HL-60 (cell line): ENCODE measurements at regions not wholly inside any gene's neighbourhood (a gene's known extent, or its start where the extent isn't known, plus 50 kb on each side); places are given as distances from the start of the nearest gene placed in this dataset.

Source experiments
- DNase-seq, 2 experiments: peaks; one replicate each; pipeline ENCODE4 v3.0.0-alpha.2; 2010 to 2020; ENCODE audit warnings: low read depth in 1 of 2, low spot score in 1 of 2
- H3K27ac ChIP-seq: fragments of 250-450 bp; sonication (Bioruptor Pico); replicated peaks from 2 replicates; pipeline ENCODE4 v1.5.1; 2020; ENCODE audit warnings: mild to moderate bottlenecking, moderate library complexity
- H3K27me3 ChIP-seq: fragments of 250-450 bp; sonication (Bioruptor Pico); 2 replicates; pipeline ENCODE4 v1.5.1; 2021; ENCODE audit warnings: mild to moderate bottlenecking, moderate library complexity; ENCODE audit not compliant: insufficient read depth, poor library complexity, severe bottlenecking
- H3K4me3 ChIP-seq: replicated peaks from 2 replicates; pipeline ENCODE4 v1.5.1; 2011; ENCODE audit warnings: mild to moderate bottlenecking, control low read depth, low read length; ENCODE audit not compliant: insufficient read depth
- GABPA ChIP-seq: IDR thresholded peaks from 2 replicates; pipeline ENCODE4 v1.6.1; 2012; ENCODE audit warnings: low read depth
- POLR2AphosphoS5 ChIP-seq: IDR thresholded peaks from 2 replicates; pipeline ENCODE4 v1.6.1; 2012; ENCODE audit warnings: low read depth
- SPI1 ChIP-seq: IDR thresholded peaks from 2 replicates; pipeline ENCODE4 v1.6.1; 2012; ENCODE audit warnings: low read depth, mild to moderate bottlenecking, borderline replicate concordance
- TF ChIP-seq, protein P1 (sequence below): IDR thresholded peaks from one replicate; pipeline ENCODE4 v1.5.1; 2011; ENCODE audit warnings: low read length, control low read depth, inconsistent platforms; ENCODE audit not compliant: insufficient read depth
- TF ChIP-seq, protein P2 (sequence below): IDR thresholded peaks from 2 replicates; pipeline ENCODE4 v1.6.1; 2012; ENCODE audit warnings: low read depth; ENCODE audit not compliant: insufficient replicate concordance

DNA sequence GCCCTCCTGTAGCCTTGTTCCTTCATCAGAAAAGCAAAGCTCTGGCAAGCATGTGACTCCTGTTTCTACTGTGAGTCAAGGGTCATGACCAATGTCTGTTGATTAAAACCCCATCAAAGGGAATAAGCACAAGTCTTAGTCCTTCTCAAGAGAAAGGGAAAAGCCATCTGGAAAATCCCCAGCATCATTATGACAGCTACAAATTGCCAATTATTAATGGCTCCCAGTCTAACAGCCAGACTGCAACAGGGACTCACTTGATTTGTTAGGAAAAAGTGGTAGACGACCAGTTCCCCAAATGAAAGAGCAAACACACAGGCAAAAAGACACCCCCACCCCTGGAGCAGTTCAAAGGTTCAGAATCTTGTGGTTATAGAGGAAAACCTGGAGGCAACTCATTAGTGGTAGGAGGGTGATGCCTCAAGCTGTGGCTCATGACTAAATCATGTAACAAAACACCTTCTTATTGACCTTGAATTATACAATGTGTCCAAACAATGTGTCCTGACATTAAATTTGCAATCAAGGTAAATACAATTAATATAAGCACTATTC, 315.7 kb downstream of the HNRNPD start:
- TF ChIP-seq POLR2AphosphoS5 (no peak), GABPA (no peak), SPI1 (no peak)
- TF ChIP-seq, protein P1, sequence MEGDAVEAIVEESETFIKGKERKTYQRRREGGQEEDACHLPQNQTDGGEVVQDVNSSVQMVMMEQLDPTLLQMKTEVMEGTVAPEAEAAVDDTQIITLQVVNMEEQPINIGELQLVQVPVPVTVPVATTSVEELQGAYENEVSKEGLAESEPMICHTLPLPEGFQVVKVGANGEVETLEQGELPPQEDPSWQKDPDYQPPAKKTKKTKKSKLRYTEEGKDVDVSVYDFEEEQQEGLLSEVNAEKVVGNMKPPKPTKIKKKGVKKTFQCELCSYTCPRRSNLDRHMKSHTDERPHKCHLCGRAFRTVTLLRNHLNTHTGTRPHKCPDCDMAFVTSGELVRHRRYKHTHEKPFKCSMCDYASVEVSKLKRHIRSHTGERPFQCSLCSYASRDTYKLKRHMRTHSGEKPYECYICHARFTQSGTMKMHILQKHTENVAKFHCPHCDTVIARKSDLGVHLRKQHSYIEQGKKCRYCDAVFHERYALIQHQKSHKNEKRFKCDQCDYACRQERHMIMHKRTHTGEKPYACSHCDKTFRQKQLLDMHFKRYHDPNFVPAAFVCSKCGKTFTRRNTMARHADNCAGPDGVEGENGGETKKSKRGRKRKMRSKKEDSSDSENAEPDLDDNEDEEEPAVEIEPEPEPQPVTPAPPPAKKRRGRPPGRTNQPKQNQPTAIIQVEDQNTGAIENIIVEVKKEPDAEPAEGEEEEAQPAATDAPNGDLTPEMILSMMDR = no peak
- TF ChIP-seq, protein P2, sequence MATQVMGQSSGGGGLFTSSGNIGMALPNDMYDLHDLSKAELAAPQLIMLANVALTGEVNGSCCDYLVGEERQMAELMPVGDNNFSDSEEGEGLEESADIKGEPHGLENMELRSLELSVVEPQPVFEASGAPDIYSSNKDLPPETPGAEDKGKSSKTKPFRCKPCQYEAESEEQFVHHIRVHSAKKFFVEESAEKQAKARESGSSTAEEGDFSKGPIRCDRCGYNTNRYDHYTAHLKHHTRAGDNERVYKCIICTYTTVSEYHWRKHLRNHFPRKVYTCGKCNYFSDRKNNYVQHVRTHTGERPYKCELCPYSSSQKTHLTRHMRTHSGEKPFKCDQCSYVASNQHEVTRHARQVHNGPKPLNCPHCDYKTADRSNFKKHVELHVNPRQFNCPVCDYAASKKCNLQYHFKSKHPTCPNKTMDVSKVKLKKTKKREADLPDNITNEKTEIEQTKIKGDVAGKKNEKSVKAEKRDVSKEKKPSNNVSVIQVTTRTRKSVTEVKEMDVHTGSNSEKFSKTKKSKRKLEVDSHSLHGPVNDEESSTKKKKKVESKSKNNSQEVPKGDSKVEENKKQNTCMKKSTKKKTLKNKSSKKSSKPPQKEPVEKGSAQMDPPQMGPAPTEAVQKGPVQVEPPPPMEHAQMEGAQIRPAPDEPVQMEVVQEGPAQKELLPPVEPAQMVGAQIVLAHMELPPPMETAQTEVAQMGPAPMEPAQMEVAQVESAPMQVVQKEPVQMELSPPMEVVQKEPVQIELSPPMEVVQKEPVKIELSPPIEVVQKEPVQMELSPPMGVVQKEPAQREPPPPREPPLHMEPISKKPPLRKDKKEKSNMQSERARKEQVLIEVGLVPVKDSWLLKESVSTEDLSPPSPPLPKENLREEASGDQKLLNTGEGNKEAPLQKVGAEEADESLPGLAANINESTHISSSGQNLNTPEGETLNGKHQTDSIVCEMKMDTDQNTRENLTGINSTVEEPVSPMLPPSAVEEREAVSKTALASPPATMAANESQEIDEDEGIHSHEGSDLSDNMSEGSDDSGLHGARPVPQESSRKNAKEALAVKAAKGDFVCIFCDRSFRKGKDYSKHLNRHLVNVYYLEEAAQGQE = no peak
- DNase-seq = no peak
- H3K27ac ChIP-seq = no peak overlapping the region
- H3K27me3 ChIP-seq = peaks cover 1% of the 10 kb centered on the region
- no peak overlapping the region for H3K4me3 ChIP-seq

DNA sequence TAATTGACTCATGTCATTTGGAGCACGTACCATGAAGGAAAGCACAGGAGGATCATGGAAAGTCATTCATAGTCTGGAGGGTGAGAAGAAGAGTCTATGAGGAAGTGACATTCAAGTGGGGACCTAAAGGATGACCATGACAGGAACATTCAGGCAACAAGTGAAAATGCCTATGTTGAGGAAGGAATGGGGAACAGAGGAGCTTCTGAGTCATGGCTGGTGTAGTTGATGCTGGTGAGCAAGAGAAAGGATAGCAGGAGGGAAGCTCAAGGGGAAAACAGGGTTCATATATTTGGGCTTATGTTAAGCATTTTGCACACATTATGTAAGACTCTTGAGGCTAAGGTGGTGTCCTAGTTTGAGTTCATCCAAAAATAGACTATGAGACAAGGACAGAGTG, 318.6 kb downstream of the HNRNPD start:
- no peak overlapping the region for H3K27ac ChIP-seq
- no peak for DNase-seq
- TF ChIP-seq POLR2AphosphoS5 (no peak), GABPA (no peak), SPI1 (no peak)
- TF ChIP-seq, protein P2 = no peak
- TF ChIP-seq, protein P1 = no peak

DNA sequence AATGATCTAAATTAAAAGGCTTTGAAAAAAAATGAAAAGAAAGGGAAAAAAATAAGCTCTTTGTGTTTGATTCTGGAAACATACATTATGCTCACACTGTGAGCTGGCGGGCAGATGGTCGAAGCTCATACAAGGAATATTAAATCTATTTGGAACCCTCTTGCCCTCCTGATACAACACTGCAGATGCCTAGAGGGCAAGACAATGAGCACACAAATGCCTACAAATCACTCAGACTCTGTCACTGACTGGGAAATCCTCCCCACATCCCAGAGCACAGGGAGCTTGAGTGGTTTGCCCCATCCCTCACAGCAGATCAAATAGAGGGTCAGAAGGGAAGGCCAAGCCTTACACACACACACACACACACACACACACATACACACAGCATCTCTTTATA, 320.4 kb downstream of the HNRNPD start:
- H3K27me3 ChIP-seq = peaks cover 6% of the 10 kb centered on the region
- DNase-seq = no peak
- no peak overlapping the region for H3K27ac ChIP-seq
- H3K4me3 ChIP-seq = no peak overlapping the region
- TF ChIP-seq, protein P1 = no peak
- TF ChIP-seq, protein P2 = no peak
- TF ChIP-seq POLR2AphosphoS5 = no peak
- TF ChIP-seq SPI1 = no peak
- TF ChIP-seq GABPA = no peak

More for the DNA sequence above, 318.6 kb downstream of the HNRNPD start:
- Histone ChIP-seq H3K4me3 (no peak overlapping the region), H3K27me3 (peaks cover 3% of the 10 kb centered on the region)
